HG02981 (cell line): ENCODE measurements at regions not wholly inside any gene's neighbourhood (a gene's known extent, or its start where the extent isn't known, plus 50 kb on each side); places are given as distances from the start of the nearest gene placed in this dataset.

Experiments
- ATAC-seq: cut with Tn5 transposase; IDR thresholded peaks from one replicate; pipeline ENCODE4 v1.9.1; 2021; ENCODE audit warnings: mild to moderate bottlenecking, moderate library complexity; ENCODE audit not compliant: unreplicated experiment

DNA sequence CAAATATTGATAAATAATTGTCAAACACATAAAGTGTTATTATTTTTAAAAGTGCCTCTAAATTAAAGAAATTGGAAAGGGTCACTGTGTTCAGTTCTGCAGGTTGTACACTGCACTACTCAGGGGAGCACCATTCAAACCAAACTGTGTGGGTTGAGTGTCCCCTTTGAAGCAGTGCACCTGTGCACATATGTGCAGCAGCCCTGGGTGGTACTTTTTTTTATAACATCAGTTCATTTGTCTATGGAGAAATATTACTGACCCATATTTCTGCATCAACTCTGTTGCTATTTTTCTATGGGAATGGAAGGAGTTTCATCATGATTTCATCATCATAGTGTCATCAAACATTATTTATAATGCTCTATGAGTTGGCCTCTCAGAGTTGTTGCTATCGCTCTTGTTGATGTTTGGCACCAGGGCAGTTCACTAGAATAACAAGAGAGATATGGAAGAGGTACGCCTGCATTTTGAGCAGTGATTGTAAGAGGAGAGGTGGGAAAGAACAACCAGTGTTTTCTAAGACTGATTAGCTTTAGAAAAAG, 457.6 kb downstream of the TFAP2A start:
- no peak for ATAC-seq

DNA sequence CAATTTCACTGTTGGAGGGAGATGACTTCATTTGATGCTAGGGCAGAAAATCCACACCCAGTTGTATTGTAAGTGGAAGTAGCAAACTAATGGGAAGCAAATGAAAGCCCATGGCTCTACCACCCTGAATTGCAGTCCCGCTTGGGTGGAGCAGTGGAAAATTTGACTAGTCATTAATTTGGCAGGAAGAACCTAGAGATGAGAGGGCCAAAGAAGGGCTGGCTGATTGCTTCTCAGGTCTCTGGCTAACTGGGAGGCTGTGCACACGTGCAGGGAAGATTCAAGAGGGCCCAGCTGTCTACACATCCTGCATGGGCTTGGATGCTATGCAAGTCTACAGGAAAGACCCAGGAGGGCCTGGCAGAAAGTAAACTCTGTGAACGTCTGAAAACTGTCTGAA, 466.2 kb downstream of the TFAP2A start:
- ATAC-seq: no peak

- no peak for ATAC-seq
These were observed 470.9 kb downstream of the TFAP2A start for GRCh38 chr6:9943986-9944385.

- ATAC-seq: no peak
These were observed 471.8 kb downstream of the TFAP2A start for GRCh38 chr6:9943026-9943425.

- no peak for ATAC-seq
These were observed 472.7 kb downstream of the TFAP2A start for GRCh38 chr6:9942131-9942530.

- ATAC-seq: no peak
These were observed 476.1 kb downstream of the TFAP2A start for GRCh38 chr6:9938801-9939200.

DNA sequence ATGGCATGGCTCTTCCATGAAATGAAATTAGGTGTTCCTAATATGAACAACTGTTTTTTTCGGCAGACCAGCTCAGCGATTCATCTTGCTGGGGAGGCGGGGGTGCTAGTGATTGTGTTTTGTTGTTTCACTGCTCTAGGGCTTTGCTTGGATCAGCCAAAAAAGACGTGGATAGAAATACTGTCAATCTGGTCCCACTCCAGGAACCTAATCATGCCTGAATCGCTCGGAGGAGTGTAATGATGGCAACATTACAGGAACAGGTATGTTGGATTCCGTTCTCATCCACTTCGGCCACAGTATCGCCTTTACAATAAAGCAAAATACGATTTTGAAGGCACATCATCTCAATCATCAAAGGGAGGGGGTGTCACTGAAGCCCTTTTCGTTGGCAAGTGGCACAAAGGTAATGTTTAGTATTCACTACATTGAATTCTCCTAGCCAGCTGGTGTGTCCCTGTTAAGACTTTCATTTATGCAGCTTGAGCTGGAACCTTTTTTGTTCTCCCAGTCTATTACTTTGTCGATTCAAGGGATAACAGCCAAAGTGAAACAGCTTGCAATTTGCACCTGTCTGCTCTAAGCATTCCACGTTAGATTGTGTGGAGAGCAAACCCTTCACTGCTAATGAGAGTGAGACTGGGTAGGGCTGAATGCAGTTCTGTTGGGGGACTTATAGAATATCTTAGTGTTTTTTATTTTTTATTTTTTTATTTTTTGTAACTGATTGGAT, 477.7 kb downstream of the TFAP2A start:
- no peak for ATAC-seq

- ATAC-seq: no peak
These were observed 478.3 kb downstream of the TFAP2A start for GRCh38 chr6:9936551-9936950.

- no peak for ATAC-seq
These were observed 481.2 kb downstream of the TFAP2A start for GRCh38 chr6:9933677-9934076.

- no peak for ATAC-seq
These were observed 487.6 kb downstream of the TFAP2A start for GRCh38 chr6:9927275-9927674.

DNA sequence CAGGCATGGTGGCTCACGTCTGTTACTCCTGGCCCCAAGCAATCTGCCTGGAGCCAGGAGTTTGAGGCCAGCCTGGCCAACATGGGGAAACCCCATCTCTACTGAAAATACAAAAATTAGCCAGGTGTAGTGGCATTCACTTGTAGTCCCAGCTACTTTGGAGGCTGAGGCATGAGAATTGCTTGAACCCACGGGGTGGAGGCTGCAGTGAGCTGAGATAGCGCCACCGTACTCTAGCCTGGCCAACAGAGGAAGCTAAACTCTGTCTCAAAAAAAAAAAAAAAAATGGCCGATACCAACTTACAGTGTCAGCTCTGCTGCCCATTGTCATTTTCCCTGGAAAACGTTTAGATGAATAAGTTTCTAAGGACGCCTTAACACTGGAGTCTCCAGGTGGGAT, 489.9 kb downstream of the TFAP2A start:
- no peak for ATAC-seq

- ATAC-seq: no peak
These were observed 493.5 kb downstream of the TFAP2A start for GRCh38 chr6:9921366-9921765.

GRCh38 chr6:9914951-9915350, 499.9 kb downstream of the TFAP2A start:
- ATAC-seq: no peak

DNA sequence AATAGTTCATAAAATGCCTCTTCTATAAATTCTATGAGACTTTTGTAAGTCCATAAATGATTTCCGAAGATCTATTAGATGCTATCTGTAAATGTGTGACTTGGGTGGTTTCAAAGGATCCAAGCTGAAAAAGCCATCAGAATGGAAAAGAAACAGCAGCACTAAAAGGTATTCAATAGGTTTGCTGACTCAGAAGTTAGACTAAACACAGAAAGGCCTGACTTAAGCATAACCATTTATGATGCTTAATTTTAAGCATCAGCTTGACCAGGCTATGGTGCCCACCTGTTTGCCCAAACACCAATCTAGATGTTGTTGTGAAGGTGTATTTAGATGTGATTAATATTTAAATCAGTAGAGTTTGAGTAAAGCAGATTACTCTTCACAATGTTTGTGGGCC, 513.5 kb downstream of the TFAP2A start:
- no peak for ATAC-seq

DNA sequence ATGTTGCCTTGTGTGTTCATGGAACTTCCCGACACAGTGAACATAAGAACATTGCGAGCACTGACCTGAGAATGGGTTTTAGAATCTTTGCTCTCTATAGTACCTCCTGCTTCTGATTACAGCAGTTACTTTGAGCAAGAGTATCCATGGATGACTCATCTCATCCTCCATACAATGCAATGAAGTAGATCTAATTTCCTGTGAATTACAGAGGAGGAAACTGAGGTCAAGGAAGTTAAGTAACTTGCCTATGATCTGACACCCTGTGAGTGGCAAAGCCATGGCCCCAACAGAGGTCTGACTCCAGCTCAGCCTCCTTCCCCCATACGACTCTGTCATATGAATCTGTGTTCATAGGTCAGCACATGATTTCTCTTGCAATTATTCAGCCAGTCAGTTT, 518.1 kb downstream of the TFAP2A start:
- ATAC-seq: no peak

- no peak for ATAC-seq
These were observed 524.0 kb downstream of the TFAP2A start for GRCh38 chr6:9890893-9891292.

DNA sequence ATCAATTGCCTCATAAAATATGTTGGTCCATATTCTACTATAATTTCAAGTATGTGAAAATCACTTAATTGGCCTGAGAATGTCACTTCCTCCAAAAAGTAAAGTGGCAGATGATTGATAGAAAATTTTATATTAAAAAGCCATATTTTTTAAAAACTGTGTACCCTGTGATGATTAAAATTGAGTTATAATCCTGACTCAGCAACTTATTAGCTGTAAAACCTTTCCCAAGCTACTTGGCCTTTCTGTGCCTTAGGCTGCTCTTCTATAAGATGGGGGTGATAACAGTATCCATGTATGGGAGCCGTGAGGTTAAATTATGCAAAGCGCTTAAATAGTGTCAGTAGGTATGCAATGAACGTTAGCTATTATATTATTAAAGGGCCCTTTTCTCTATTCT, 524.4 kb downstream of the TFAP2A start:
- ATAC-seq: no peak

DNA sequence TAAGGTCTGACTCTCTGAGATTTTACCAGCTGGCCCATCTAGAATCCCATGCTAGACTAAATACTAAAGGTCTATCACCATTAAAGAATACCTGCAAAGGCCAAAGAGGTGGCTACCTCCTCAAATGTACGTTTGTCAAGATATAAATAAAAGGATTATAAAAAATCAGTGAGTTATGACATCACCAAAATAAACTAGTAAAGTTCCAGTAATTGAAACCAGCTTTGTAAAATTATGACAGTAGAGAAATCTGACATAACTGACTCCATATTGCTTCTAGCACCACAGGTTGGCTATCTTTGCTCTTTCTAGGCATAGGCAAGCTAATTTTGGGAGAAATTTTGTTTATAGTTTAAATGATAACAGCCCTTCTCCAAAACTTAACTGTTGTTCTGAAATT, 536.3 kb downstream of the TFAP2A start:
- no peak for ATAC-seq

GRCh38 chr6:9875605-9876353, 539.1 kb downstream of the TFAP2A start:
- no peak for ATAC-seq

DNA sequence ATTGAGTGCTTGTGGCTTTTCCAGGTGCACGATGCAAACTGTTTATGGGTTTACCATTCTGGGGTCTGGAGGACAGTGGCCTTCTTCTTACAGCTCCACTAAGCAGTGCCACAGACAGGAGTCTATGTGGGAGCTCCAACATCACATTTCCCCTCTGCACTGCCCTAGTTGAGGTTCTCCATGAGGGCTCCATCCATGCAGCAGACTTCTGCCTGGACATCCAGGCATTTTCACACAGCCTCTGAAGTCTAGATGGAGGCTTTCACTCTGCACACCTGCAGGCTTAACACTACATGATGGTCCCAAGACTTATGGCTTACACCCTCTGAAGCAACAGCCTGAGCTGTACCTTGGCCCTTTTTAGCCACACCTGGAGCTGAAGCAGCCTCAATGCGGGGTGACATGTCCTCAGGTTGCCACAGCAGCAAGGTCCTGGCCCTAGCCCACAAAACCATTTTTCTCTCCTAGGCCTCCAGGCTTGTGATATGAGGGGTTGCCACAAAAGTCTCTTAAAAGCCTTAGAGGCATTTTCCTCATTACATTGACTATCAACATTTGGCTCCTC, 552.2 kb downstream of the TFAP2A start:
- no peak for ATAC-seq

DNA sequence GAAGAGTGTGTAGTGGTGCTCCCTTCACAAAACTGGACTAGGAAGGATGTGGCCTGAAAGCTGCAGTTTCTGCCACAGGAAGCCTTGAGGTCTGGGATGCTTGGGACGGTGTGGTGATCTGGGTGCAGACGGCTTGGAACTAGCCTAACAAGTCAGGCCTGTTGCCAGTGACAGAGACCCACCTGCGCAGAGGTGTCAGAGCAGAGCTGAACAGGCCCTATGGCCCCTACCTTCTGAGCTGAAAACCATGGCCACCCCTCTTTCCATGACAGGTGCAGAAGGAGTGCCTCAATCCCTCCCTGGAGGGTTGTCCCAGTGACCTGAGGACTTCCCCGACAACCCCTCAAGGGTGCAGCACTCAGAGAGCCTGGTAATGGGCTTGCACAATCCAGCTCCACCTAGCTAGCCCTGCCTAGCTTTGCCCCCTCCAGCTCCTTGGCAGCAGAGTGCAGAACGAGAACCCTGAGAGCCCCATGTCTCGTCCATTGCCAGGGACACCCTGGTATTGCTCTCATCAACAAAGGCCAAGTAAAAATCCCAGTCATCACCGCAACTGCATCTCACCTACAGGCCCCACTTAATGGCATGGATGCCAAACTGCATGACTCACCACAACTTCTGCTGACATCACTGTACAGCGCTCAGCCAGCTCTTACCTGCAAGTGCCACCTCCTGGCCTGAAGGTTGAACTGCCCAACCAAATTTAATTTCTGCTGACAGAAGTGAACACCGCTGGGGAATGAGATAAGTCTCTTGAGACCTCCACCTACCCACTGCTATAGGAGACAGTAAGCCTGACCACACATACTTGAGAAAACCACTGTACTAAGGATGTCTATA, 563.1 kb downstream of the TFAP2A start:
- no peak for ATAC-seq
